OCI-LY3 (cell line): ENCODE measurements at regions not wholly inside any gene's neighbourhood (a gene's known extent, or its start where the extent isn't known, plus 50 kb on each side); places are given as distances from the start of the nearest gene placed in this dataset.

Experiments used
- CTCF ChIP-seq: fragments of 200-600, 300-600 bp; sonication (generic); IDR thresholded peaks from 2 replicates; pipeline ENCODE4 v1.5.1; 2014; ENCODE audit warnings: antibody characterized with exemption, low read length, low read depth
- EZH2phosphoT487 ChIP-seq: fragments of 200-600 bp; shearing (Covaris generic); IDR thresholded peaks from 2 replicates; pipeline ENCODE4 v1.6.1; 2018; ENCODE audit warnings: antibody characterized with exemption, mixed run types, low read depth

DNA sequence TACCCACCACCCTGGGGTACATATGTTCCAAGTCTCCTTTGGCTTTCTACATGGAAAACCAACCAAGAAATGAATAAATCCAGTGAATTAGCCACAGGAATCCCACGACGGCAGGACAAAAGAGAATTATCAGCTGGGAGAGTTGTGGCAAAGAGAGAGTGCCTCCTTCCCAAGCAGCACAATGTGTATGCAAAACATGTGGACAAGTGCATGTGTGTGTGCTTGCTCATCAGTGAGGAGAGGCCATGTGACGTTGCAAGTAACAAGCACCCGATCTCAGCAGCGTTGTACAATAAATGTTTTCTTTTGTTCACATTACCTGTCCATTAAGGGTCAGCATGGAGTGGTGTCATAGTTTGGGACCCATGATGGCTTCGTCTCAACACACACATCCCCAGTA lies 50.0 kb upstream of the EMX2 start:
- TF ChIP-seq CTCF (no peak), EZH2phosphoT487 (no peak)
